K562 (cell line): ENCODE measurements at regions not wholly inside any gene's neighbourhood (a gene's known extent, or its start where the extent isn't known, plus 50 kb on each side); places are given as distances from the start of the nearest gene placed in this dataset.

Experiments
- ATAC-seq: fragments of 200-7000 bp; cut with Tn5 transposase; 3 replicates; pipeline ENCODE4 v1.9.1; 2020; ENCODE audit warnings: moderate library complexity
- BruUV-seq: library from RNA; stranded (reverse); fragments of 400-500 nt; replicated peaks from 2 replicates; lab custom pipeline; 2021; lab: Mats Ljungman, UMichigan
- CTCF ChIA-PET: fragments of 300-600 bp; formaldehyde crosslinking; extraction: SDS; loops from one replicate; lab custom pipeline; 2021; ENCODE audit warnings: low intra/inter-chr PET ratio; lab: Yijun Ruan, JAX
- POLR2A ChIA-PET: fragments of 300-600, 350-650 bp; sonication (Branson Sonifier 250); formaldehyde crosslinking; extraction: SDS; loops from one replicate; lab custom pipeline; 2021; ENCODE audit warnings: antibody characterized with exemption, inconsistent platforms; lab: Yijun Ruan, JAX
- DNase-seq, 4 experiments: peaks; one replicate each; pipeline versions ENCODE4 v3.0.0 to v3.0.0-alpha.2; 2011 to 2018; ENCODE audit warnings: low spot score in 3 of 4, mixed read lengths in 3 of 4; ENCODE audit errors: extremely low read depth in 1 of 4
- FAIRE-seq: peaks from 2 replicates; lab custom pipeline; 2011; peaks lifted over from hg19 to GRCh38; lab: Jason Lieb, UNC
- H2AFZ ChIP-seq: 2 replicates; pipeline ENCODE4 v1.6.0; 2011; ENCODE audit warnings: low read depth, low read length, control low read depth, inconsistent platforms
- H3K27ac ChIP-seq: fragments of 200-600 bp; 3 replicates; pipeline ENCODE4 v1.8.0; 2011; ENCODE audit warnings: low read depth, mild to moderate bottlenecking, control low read depth, inconsistent platforms, low read length, moderate library complexity, mixed read lengths; ENCODE audit errors: extremely low read depth
- H3K27me3 ChIP-seq, 2 experiments: fragments of 300-600 bp in 1 of 2; 2 replicates in 1 of 2; 3 replicates in 1 of 2; pipeline versions ENCODE4 v1.6.0 to v1.8.0; 2011; ENCODE audit warnings: inconsistent platforms in 2 of 2, low read length in 2 of 2, mild to moderate bottlenecking in 1 of 2, mixed read lengths in 1 of 2, moderate library complexity in 1 of 2; ENCODE audit not compliant: control insufficient read depth in 2 of 2, insufficient read depth in 2 of 2
- H3K36me3 ChIP-seq: fragments of 300-600 bp; 3 replicates; pipeline ENCODE4 v1.8.0; 2011; ENCODE audit warnings: mild to moderate bottlenecking, low read length, inconsistent platforms; ENCODE audit not compliant: control insufficient read depth, insufficient read depth
- H3K4me1 ChIP-seq, 2 experiments: fragments of 200-600 bp in 1 of 2; replicated peaks in 1 of 2; 2 replicates in 1 of 2; 3 replicates in 1 of 2; pipeline versions ENCODE4 v1.5.1 to v1.8.0; 2011; ENCODE audit warnings: inconsistent platforms in 2 of 2, low read length in 2 of 2, mild to moderate bottlenecking in 1 of 2, mixed read lengths in 1 of 2, moderate library complexity in 1 of 2; ENCODE audit not compliant: control insufficient read depth in 2 of 2, insufficient read depth in 2 of 2
- H3K4me2 ChIP-seq: 2 replicates; pipeline ENCODE4 v1.6.1; 2011; ENCODE audit warnings: low read length, control low read depth, inconsistent platforms, mixed read lengths; ENCODE audit not compliant: insufficient read depth
- H3K4me3 ChIP-seq: fragments of 200-600 bp; sonication (generic), shearing (Covaris generic); 2 replicates; pipeline ENCODE4 v1.5.1; 2016; ENCODE audit warnings: control low read depth, inconsistent platforms
- H3K79me2 ChIP-seq: fragments of 200-600 bp; 3 replicates; pipeline ENCODE4 v1.8.0; 2011; ENCODE audit warnings: low read length, inconsistent platforms; ENCODE audit not compliant: control insufficient read depth, insufficient read depth
- H3K9ac ChIP-seq, 2 experiments: 2 replicates each; pipeline versions ENCODE4 v1.6.0 to v1.6.1; 2011; ENCODE audit warnings: low read depth in 2 of 2, low read length in 2 of 2, control low read depth in 1 of 2, inconsistent platforms in 1 of 2, mild to moderate bottlenecking in 1 of 2, mixed read lengths in 1 of 2; ENCODE audit not compliant: insufficient read depth in 1 of 2
- H3K9me1 ChIP-seq: one replicate; pipeline ENCODE4 v1.6.0; 2011; ENCODE audit warnings: inconsistent platforms, mild to moderate bottlenecking, low read length, moderate library complexity; ENCODE audit not compliant: control insufficient read depth, insufficient read depth
- H3K9me3 ChIP-seq: replicated peaks from 2 replicates; pipeline ENCODE4 v1.5.1; 2011; ENCODE audit warnings: low read depth, low read length, inconsistent platforms; ENCODE audit not compliant: control insufficient read depth, insufficient read depth
- H4K20me1 ChIP-seq: replicated peaks from 2 replicates; pipeline ENCODE4 v1.6.1; 2011; ENCODE audit warnings: low read length, inconsistent platforms, mixed read lengths; ENCODE audit not compliant: control insufficient read depth, insufficient read depth
- ATF1 ChIP-seq, 2 experiments: fragments of 450-650 bp in 1 of 2; IDR thresholded peaks; 2 replicates each; pipeline ENCODE4 v1.6.1; 2016; ENCODE audit warnings: missing compliant biosample characterization in 1 of 2, missing genetic modification characterization in 1 of 2
- CBX2 ChIP-seq: fragments of 200-600 bp; sonication (generic); IDR thresholded peaks from one replicate; pipeline ENCODE4 v1.6.1; 2012; ENCODE audit warnings: mild to moderate bottlenecking, low read length, inconsistent platforms; ENCODE audit not compliant: insufficient read depth, poor library complexity, severe bottlenecking
- CHD4 ChIP-seq: fragments of 200-600 bp; sonication (generic); IDR thresholded peaks from 3 replicates; pipeline ENCODE4 v1.6.1; 2012; ENCODE audit warnings: low read depth, mild to moderate bottlenecking, mixed read lengths, low read length, inconsistent platforms; ENCODE audit not compliant: insufficient read depth, insufficient replicate concordance, poor library complexity, severe bottlenecking
- FOXK2 ChIP-seq, 2 experiments: fragments of 450-650 bp; IDR thresholded peaks in 1 of 2; conservative IDR thresholded peaks in 1 of 2; 2 replicates each; pipeline ENCODE4 v1.6.1; 2016; ENCODE audit warnings: low read depth in 2 of 2, mild to moderate bottlenecking in 1 of 2
- HCFC1 ChIP-seq: IDR thresholded peaks from 2 replicates; pipeline ENCODE4 v1.6.1; 2012; ENCODE audit warnings: low read depth, low read length, improper control_type of control experiment
- HDAC3 ChIP-seq: fragments of 450-650 bp; IDR thresholded peaks from 2 replicates; pipeline ENCODE4 v1.6.1; 2018; ENCODE audit warnings: borderline replicate concordance, mild to moderate bottlenecking, moderate library complexity; ENCODE audit not compliant: partially characterized antibody
- HDGF ChIP-seq: fragments of 450-650 bp; IDR thresholded peaks from 2 replicates; pipeline ENCODE4 v1.6.1; 2016
- KDM4B ChIP-seq, 2 experiments: fragments of 450-650 bp in 1 of 2; sonication (generic) in 1 of 2; IDR thresholded peaks; 2 replicates each; pipeline ENCODE4 v1.6.1; 2016 to 2017; ENCODE audit warnings: borderline replicate concordance in 2 of 2, antibody characterized with exemption in 1 of 2, low read depth in 1 of 2, mild to moderate bottlenecking in 1 of 2
- KLF6 ChIP-seq: fragments of 250-450 bp; sonication (Bioruptor Pico); IDR thresholded peaks from 2 replicates; pipeline ENCODE4 v1.4.0; 2020; ENCODE audit warnings: mild to moderate bottlenecking, moderate library complexity, borderline replicate concordance
- MAFG ChIP-seq: fragments of 450-650 bp; conservative IDR thresholded peaks from 2 replicates; pipeline ENCODE4 v1.6.1; 2016; ENCODE audit warnings: missing genetic modification characterization, missing compliant biosample characterization
- POLR2B ChIP-seq: fragments of 450-650 bp; IDR thresholded peaks from 2 replicates; pipeline ENCODE4 v1.6.1; 2018; ENCODE audit warnings: low read depth; ENCODE audit not compliant: partially characterized antibody
- SETDB1 ChIP-seq: IDR thresholded peaks from one replicate; pipeline ENCODE4 v1.6.1; 2012; ENCODE audit warnings: low read length, control low read depth, inconsistent platforms
- SP2 ChIP-seq: IDR thresholded peaks from 2 replicates; pipeline ENCODE4 v1.6.1; 2011; ENCODE audit warnings: mild to moderate bottlenecking, low read depth, low read length, moderate library complexity; ENCODE audit not compliant: poor library complexity, severe bottlenecking; ENCODE audit errors: extremely low read depth
- ZHX1 ChIP-seq: fragments of 150-350 bp; conservative IDR thresholded peaks from 2 replicates; pipeline ENCODE4 v1.6.1; 2014; ENCODE audit warnings: low read length
- ZNF354B ChIP-seq: fragments of 250-450 bp; sonication (Bioruptor Pico); IDR thresholded peaks from 2 replicates; pipeline ENCODE4 v1.4.0; 2020
- ZNF644 ChIP-seq: fragments of 200-800 bp; sonication (Bioruptor generic); IDR thresholded peaks from 2 replicates; pipeline ENCODE4 v1.6.1; 2016; ENCODE audit warnings: low read depth, missing genetic modification characterization, missing compliant biosample characterization
- ZNF655 ChIP-seq: fragments of 250-450 bp; sonication (Bioruptor Pico); IDR thresholded peaks from 2 replicates; pipeline ENCODE4 v1.5.0; 2021
- ZNF695 ChIP-seq: fragments of 450-650 bp; formaldehyde crosslinking; IDR thresholded peaks from 2 replicates; pipeline ENCODE4 v1.4.0; 2020; ENCODE audit warnings: mild to moderate bottlenecking, moderate library complexity
- WGBS: fragments of 100-300 bp; shearing (Covaris generic); methylation state at CpG from one replicate; pipeline ENCODE4 v1.1.6; 2016; ENCODE audit warnings: low coverage, mixed read lengths; ENCODE audit not compliant: insufficient coverage; ENCODE audit errors: missing lambda C conversion rate; 5-methylcytosine and 5-hydroxymethylcytosine counted together
- in situ Hi-C: fragments of 300-500 bp; cut with MboI; formaldehyde crosslinking; loops from 4 replicates; pipeline ENCODE4 v1.15.0; 2018; ENCODE audit warnings: inconsistent platforms, mixed read lengths
- intact Hi-C: fragments of 100-400 bp; cut with micrococcal nuclease; formaldehyde crosslinking; loops from 2 replicates; pipeline ENCODE4 v1.14.2; 2022

GRCh38 chr2:747762-748351 is 70.7 kb upstream of the TMEM18 start:
- ATAC-seq: no peak
- no peak overlapping the region for H3K27ac ChIP-seq
- peaks cover 17 to 46% of the 10 kb centered on the region in 2 experiments; a peak in 4 of 5 replicates for H3K27me3 ChIP-seq
- H3K4me2 ChIP-seq: no peak overlapping the region
- H3K9me1 ChIP-seq: no peaks in the 10 kb centered on the region
- no peak overlapping the region for H3K4me3 ChIP-seq
- no peaks in the 10 kb centered on the region for H3K4me1 ChIP-seq
- no peaks in the 10 kb centered on the region for H3K36me3 ChIP-seq
- ChIA-PET POLR2A (no interaction called here), CTCF (no interaction called here)
- DNase-seq: no peak
- in situ Hi-C loops (no loop called here), intact Hi-C loops (no loop called here)
- H3K9me3 ChIP-seq: no peaks in the 10 kb centered on the region
- no peaks in the 10 kb centered on the region for H3K79me2 ChIP-seq
- no peak for FAIRE-seq
- BruUV-seq: no TSS peak
- no peaks in the 10 kb centered on the region for H4K20me1 ChIP-seq
- no peak overlapping the region for H2AFZ ChIP-seq
- WGBS: 2% methylated on average over 12 of the region's 12 CpGs
- no peak overlapping the region for H3K9ac ChIP-seq
- TF ChIP-seq KDM4B (IDR thresholded peaks at IDR 0.05; ENCODE audit: borderline replicate concordance in 2 of 2, low read depth in 1 of 2) (no peak), HCFC1 (no peak), ZNF695 (CRISPR knock-in tag) (no peak), SETDB1 (no peak), ZHX1 (no peak), CHD4 (no peak), POLR2B (no peak), HDAC3 (no peak), ATF1 (CRISPR knock-in tag; IDR thresholded peaks at IDR 0.05) (no peak), ATF1 (tag; IDR thresholded peaks at IDR 0.05) (no peak), FOXK2 (conservative IDR thresholded peaks at IDR 0.05 in 1 of 2, IDR thresholded peaks at IDR 0.05 in 1 of 2; ENCODE audit: low read depth in 2 of 2) (no peak), ZNF354B (no peak), ZNF644 (tag) (no peak), MAFG (tag) (no peak), SP2 (no peak), ZNF655 (CRISPR knock-in tag) (no peak), KLF6 (CRISPR knock-in tag) (no peak), CBX2 (no peak), HDGF (no peak)
